ENCODE measurements at regions not wholly inside any gene's neighbourhood (a gene's known extent, or its start where the extent isn't known, plus 50 kb on each side); places are given as distances from the start of the nearest gene placed in this dataset.

DNA sequence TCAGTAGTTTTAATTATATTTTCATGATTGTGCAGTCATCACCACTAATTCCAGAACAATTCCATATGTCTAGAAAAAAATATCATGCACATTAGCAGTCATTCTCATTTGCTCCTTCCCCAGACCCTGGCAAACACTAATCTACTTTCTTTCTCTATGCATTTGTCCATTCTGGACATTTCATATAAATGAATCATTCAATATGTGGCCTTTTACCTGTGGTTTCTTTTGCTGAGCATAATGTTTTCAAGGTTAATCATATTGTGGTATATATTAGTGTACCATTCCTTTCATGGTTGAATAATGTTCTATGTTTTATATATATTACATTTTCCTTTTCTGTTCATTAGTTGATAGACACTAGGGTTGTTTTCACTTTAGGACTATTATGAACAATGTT lies 811.1 kb upstream of the RAG2 start:
- no peak for TF ChIP-seq EZH2 (IDR thresholded peaks at IDR 0.05; ENCODE audit: borderline replicate concordance, insufficient read depth, low read length, poor library complexity, severe bottlenecking)
- TF ChIP-seq POLR2AphosphoS5 (IDR thresholded peaks at IDR 0.05) = no peak
- no peak for TF ChIP-seq SMC3 (conservative IDR thresholded peaks at IDR 0.05; ENCODE audit: poor library complexity)
- TF ChIP-seq MXI1 (conservative IDR thresholded peaks at IDR 0.05; ENCODE audit: poor library complexity, severe bottlenecking) = no peak
- no peak for TF ChIP-seq RAD21 (conservative IDR thresholded peaks at IDR 0.05)
- TF ChIP-seq, protein P1, sequence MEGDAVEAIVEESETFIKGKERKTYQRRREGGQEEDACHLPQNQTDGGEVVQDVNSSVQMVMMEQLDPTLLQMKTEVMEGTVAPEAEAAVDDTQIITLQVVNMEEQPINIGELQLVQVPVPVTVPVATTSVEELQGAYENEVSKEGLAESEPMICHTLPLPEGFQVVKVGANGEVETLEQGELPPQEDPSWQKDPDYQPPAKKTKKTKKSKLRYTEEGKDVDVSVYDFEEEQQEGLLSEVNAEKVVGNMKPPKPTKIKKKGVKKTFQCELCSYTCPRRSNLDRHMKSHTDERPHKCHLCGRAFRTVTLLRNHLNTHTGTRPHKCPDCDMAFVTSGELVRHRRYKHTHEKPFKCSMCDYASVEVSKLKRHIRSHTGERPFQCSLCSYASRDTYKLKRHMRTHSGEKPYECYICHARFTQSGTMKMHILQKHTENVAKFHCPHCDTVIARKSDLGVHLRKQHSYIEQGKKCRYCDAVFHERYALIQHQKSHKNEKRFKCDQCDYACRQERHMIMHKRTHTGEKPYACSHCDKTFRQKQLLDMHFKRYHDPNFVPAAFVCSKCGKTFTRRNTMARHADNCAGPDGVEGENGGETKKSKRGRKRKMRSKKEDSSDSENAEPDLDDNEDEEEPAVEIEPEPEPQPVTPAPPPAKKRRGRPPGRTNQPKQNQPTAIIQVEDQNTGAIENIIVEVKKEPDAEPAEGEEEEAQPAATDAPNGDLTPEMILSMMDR (IDR thresholded peaks at IDR 0.05; ENCODE audit: poor library complexity, severe bottlenecking) = no peak
- TF ChIP-seq TAF1 (IDR thresholded peaks at IDR 0.05; ENCODE audit: low read depth) = no peak
- TF ChIP-seq EP300 (conservative IDR thresholded peaks at IDR 0.05; ENCODE audit: poor library complexity, severe bottlenecking) = no peak
- TF ChIP-seq, protein P2, sequence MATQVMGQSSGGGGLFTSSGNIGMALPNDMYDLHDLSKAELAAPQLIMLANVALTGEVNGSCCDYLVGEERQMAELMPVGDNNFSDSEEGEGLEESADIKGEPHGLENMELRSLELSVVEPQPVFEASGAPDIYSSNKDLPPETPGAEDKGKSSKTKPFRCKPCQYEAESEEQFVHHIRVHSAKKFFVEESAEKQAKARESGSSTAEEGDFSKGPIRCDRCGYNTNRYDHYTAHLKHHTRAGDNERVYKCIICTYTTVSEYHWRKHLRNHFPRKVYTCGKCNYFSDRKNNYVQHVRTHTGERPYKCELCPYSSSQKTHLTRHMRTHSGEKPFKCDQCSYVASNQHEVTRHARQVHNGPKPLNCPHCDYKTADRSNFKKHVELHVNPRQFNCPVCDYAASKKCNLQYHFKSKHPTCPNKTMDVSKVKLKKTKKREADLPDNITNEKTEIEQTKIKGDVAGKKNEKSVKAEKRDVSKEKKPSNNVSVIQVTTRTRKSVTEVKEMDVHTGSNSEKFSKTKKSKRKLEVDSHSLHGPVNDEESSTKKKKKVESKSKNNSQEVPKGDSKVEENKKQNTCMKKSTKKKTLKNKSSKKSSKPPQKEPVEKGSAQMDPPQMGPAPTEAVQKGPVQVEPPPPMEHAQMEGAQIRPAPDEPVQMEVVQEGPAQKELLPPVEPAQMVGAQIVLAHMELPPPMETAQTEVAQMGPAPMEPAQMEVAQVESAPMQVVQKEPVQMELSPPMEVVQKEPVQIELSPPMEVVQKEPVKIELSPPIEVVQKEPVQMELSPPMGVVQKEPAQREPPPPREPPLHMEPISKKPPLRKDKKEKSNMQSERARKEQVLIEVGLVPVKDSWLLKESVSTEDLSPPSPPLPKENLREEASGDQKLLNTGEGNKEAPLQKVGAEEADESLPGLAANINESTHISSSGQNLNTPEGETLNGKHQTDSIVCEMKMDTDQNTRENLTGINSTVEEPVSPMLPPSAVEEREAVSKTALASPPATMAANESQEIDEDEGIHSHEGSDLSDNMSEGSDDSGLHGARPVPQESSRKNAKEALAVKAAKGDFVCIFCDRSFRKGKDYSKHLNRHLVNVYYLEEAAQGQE (IDR thresholded peaks at IDR 0.05; ENCODE audit: borderline replicate concordance) = no peak
- Histone ChIP-seq H3K9me2 (ENCODE audit: insufficient read depth, low read length) (no peaks in the 10 kb centered on the region), H4K20me1 (ENCODE audit: insufficient read depth) (no peaks in the 10 kb centered on the region), H3K4me2 (ENCODE audit: low read length) (no peak overlapping the region), H2AFZ (ENCODE audit: low read depth, low read length) (no peak overlapping the region), H3K36me3 (ENCODE audit: insufficient read depth, low read length) (no peaks in the 10 kb centered on the region), H3K9ac (ENCODE audit: low read length) (no peak overlapping the region), H3K4me3 (ENCODE audit: low read length) (no peak overlapping the region), H3K27me3 (ENCODE audit: insufficient read depth, low read depth, low read length) (no peaks in the 10 kb centered on the region), H3K27ac (ENCODE audit: low read length) (no peak overlapping the region), H3K79me2 (replicated peaks; ENCODE audit: insufficient read depth, low read length) (no peaks in the 10 kb centered on the region), H3F3A (ENCODE audit: insufficient read depth, low read length, poor library complexity, severe bottlenecking) (no peaks in the 10 kb centered on the region), H3K9me3 (ENCODE audit: low read length) (no peaks in the 10 kb centered on the region)

DNA sequence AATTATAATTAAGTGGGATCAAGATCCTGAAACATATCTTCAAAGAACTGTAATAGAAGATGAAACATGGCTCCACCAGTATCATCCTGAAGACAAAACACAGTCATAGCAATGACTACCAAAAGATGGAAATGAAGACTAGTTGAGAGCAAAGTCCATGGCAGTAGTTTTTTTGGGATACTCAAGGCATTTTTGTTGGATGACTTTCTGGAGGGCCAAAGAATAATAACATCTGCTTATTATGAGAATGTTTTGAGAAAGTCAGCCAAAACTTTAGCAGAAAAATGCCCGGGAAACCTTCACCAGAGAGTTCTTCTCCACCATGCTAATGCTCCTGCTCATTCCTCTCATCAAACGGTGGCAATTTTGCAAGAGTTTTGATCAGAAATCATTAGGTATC lies 809.4 kb upstream of the RAG2 start:
- Histone ChIP-seq H3K9me2 (ENCODE audit: insufficient read depth, low read length) (no peaks in the 10 kb centered on the region), H3F3A (ENCODE audit: insufficient read depth, low read length, poor library complexity, severe bottlenecking) (no peaks in the 10 kb centered on the region), H3K27me3 (ENCODE audit: insufficient read depth, low read depth, low read length) (no peaks in the 10 kb centered on the region), H3K36me3 (ENCODE audit: insufficient read depth, low read length) (no peaks in the 10 kb centered on the region), H4K20me1 (ENCODE audit: insufficient read depth) (no peaks in the 10 kb centered on the region), H3K27ac (ENCODE audit: low read length) (no peak overlapping the region), H3K4me3 (ENCODE audit: low read length) (no peak overlapping the region), H3K9ac (ENCODE audit: low read length) (no peak overlapping the region), H3K9me3 (ENCODE audit: low read length) (no peaks in the 10 kb centered on the region), H2AFZ (ENCODE audit: low read depth, low read length) (no peak overlapping the region), H3K4me2 (ENCODE audit: low read length) (no peak overlapping the region), H3K79me2 (replicated peaks; ENCODE audit: insufficient read depth, low read length) (no peaks in the 10 kb centered on the region)
- TF ChIP-seq EP300 (conservative IDR thresholded peaks at IDR 0.05; ENCODE audit: poor library complexity, severe bottlenecking) (no peak), TAF1 (IDR thresholded peaks at IDR 0.05; ENCODE audit: low read depth) (no peak), RAD21 (conservative IDR thresholded peaks at IDR 0.05) (no peak), POLR2AphosphoS5 (IDR thresholded peaks at IDR 0.05) (no peak), EZH2 (IDR thresholded peaks at IDR 0.05; ENCODE audit: borderline replicate concordance, insufficient read depth, low read length, poor library complexity, severe bottlenecking) (no peak), SMC3 (conservative IDR thresholded peaks at IDR 0.05; ENCODE audit: poor library complexity) (no peak), MXI1 (conservative IDR thresholded peaks at IDR 0.05; ENCODE audit: poor library complexity, severe bottlenecking) (no peak)
- TF ChIP-seq, protein P2 (IDR thresholded peaks at IDR 0.05; ENCODE audit: borderline replicate concordance) = no peak
- TF ChIP-seq, protein P1 (IDR thresholded peaks at IDR 0.05; ENCODE audit: poor library complexity, severe bottlenecking) = no peak
